Nephron progenitor cell (in vitro differentiated cells): ENCODE measurements at regions not wholly inside any gene's neighbourhood (a gene's known extent, or its start where the extent isn't known, plus 50 kb on each side); places are given as distances from the start of the nearest gene placed in this dataset.

ENCODE experiments used
- DNase-seq: peaks from one replicate; pipeline ENCODE4 v3.0.0; 2021
- H3K27ac Mint-ChIP-seq: 2 replicates; pipeline ENCODE4 v1.8.0; 2021; ENCODE audit warnings: mild to moderate bottlenecking, moderate library complexity, mixed read lengths
- H3K27me3 Mint-ChIP-seq: 2 replicates; pipeline ENCODE4 v1.8.0; 2021; ENCODE audit warnings: mild to moderate bottlenecking, low read depth, mixed read lengths; ENCODE audit not compliant: poor library complexity
- H3K36me3 Mint-ChIP-seq: 2 replicates; pipeline ENCODE4 v1.8.0; 2021; ENCODE audit warnings: low read depth, mixed read lengths
- H3K4me1 Mint-ChIP-seq: 2 replicates; pipeline ENCODE4 v1.8.0; 2021; ENCODE audit warnings: mixed read lengths
- H3K4me3 Mint-ChIP-seq: 2 replicates; pipeline ENCODE4 v1.8.0; 2021; ENCODE audit warnings: mild to moderate bottlenecking, moderate library complexity, mixed read lengths
- H3K9me3 Mint-ChIP-seq: 2 replicates; pipeline ENCODE4 v1.8.0; 2021; ENCODE audit warnings: mild to moderate bottlenecking, moderate library complexity, mixed read lengths
- TF ChIP-seq, protein P1 (sequence below): fragments of 200-600 bp; sonication (generic); IDR thresholded peaks from 2 replicates; pipeline ENCODE4 v1.5.0; 2021; ENCODE audit warnings: antibody characterized with exemption

DNA sequence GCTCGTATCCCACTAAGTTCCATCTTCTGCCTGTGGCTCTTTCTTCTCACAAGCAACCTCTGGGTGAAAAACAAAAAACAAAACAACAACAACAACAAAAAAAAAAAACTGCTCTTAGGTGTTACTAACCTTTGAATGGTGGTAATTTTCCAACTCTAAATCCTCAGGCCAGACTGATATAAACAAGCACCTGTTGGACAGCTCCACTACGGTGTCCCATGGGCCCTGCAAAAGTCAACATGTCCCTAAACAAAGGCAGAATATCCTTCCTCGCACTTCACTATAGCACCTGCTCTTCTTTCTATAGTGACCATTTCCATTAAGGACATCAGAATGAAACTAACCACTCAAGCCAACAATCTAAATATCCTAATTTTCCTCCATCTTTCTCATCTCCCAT lies 54.6 kb upstream of the PARM1 start:
- no peaks in the 10 kb centered on the region for H3K36me3 Mint-ChIP-seq
- no peak for DNase-seq
- no peaks in the 10 kb centered on the region for H3K9me3 Mint-ChIP-seq
- peaks cover 13% of the 10 kb centered on the region for H3K27me3 Mint-ChIP-seq
- TF ChIP-seq, protein P1, sequence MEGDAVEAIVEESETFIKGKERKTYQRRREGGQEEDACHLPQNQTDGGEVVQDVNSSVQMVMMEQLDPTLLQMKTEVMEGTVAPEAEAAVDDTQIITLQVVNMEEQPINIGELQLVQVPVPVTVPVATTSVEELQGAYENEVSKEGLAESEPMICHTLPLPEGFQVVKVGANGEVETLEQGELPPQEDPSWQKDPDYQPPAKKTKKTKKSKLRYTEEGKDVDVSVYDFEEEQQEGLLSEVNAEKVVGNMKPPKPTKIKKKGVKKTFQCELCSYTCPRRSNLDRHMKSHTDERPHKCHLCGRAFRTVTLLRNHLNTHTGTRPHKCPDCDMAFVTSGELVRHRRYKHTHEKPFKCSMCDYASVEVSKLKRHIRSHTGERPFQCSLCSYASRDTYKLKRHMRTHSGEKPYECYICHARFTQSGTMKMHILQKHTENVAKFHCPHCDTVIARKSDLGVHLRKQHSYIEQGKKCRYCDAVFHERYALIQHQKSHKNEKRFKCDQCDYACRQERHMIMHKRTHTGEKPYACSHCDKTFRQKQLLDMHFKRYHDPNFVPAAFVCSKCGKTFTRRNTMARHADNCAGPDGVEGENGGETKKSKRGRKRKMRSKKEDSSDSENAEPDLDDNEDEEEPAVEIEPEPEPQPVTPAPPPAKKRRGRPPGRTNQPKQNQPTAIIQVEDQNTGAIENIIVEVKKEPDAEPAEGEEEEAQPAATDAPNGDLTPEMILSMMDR: no peak
- no peak overlapping the region for H3K27ac Mint-ChIP-seq
- no peak overlapping the region for H3K4me3 Mint-ChIP-seq
- peaks cover 10% of the 10 kb centered on the region for H3K4me1 Mint-ChIP-seq

DNA sequence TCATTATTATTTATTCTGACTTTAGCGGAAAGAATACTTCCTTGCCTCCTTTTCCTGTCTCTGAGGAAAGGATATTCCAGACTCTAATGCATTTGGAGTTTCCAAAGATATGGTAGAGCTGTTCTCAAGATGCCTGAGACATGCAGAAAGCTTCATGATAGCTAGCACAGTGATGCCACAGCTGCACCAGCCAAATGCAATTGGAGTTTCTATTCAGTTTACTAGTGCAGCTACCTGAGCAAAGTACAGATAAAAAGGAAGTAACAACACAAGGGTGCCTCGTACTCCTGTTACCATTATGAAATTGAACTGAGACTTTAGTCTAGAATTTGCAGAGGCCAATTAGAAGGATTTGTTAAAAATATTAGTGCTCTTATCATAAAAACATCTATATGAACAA lies 57.5 kb upstream of the PARM1 start:
- peaks cover 9% of the 10 kb centered on the region for H3K27me3 Mint-ChIP-seq
- TF ChIP-seq, protein P1: no peak
- H3K27ac Mint-ChIP-seq: no peak overlapping the region
- no peaks in the 10 kb centered on the region for H3K9me3 Mint-ChIP-seq
- no peak for DNase-seq
- no peak overlapping the region for H3K4me3 Mint-ChIP-seq
- peaks cover 5% of the 10 kb centered on the region for H3K4me1 Mint-ChIP-seq
- H3K36me3 Mint-ChIP-seq: no peaks in the 10 kb centered on the region

- TF ChIP-seq, protein P1: peak; percentile 90
- Mint-ChIP-seq H3K4me3 (no peak overlapping the region), H3K27me3 (peaks cover 6% of the 10 kb centered on the region), H3K4me1 (peaks cover 5% of the 10 kb centered on the region), H3K9me3 (no peaks in the 10 kb centered on the region), H3K27ac (no peak overlapping the region), H3K36me3 (no peaks in the 10 kb centered on the region)
- peak; percentile 38 for DNase-seq
Observed at GRCh38 chr4:74874753-74875367, 58.1 kb upstream of the PARM1 start.

- Mint-ChIP-seq H3K27me3 (peaks cover 4% of the 10 kb centered on the region), H3K27ac (no peak overlapping the region), H3K4me3 (no peak overlapping the region), H3K36me3 (no peaks in the 10 kb centered on the region), H3K4me1 (peaks cover 5% of the 10 kb centered on the region), H3K9me3 (no peaks in the 10 kb centered on the region)
- TF ChIP-seq, protein P1: no peak
- DNase-seq: no peak
Observed at GRCh38 chr4:74873545-74874301, 59.2 kb upstream of the PARM1 start.

GRCh38 chr4:74858921-74859562 lies 64.7 kb upstream of the BTC start:
- no peaks in the 10 kb centered on the region for H3K36me3 Mint-ChIP-seq
- H3K4me3 Mint-ChIP-seq: no peak overlapping the region
- no peak overlapping the region for H3K27ac Mint-ChIP-seq
- no peak for DNase-seq
- no peaks in the 10 kb centered on the region for H3K9me3 Mint-ChIP-seq
- H3K4me1 Mint-ChIP-seq: no peaks in the 10 kb centered on the region
- TF ChIP-seq, protein P1: no peak
- H3K27me3 Mint-ChIP-seq: peaks cover 8% of the 10 kb centered on the region
